ENCODE measurements at regions not wholly inside any gene's neighbourhood (a gene's known extent, or its start where the extent isn't known, plus 50 kb on each side); places are given as distances from the start of the nearest gene placed in this dataset.

DNA sequence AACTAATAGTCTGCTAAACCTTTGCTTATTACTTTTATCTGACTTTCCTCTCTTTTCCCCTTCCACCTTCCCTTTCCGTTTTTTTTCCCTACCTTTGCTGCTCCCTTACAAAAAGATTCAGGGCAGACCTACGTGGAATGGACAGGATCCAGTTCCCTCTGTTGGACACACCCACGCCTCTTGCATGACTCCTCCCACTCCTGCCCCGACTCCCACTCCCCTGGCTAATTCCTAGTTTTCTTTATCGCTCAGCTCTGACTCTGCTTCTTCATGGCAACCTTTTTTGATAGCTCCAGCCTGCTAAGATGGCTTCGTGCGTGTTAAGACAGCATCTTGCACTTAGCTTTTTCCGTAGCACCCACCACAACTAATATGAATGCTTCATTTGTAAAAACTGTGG lies 715.6 kb upstream of the NRSN1 start:
- POLR2A ChIA-PET = no interaction called here
- Histone ChIP-seq H3K27ac (ENCODE audit: extremely low read depth, low read depth, low read length) (no peak overlapping the region), H3K36me3 (ENCODE audit: control insufficient read depth in 2 of 2, insufficient read depth in 1 of 2, low read length in 2 of 2) (no peaks in the 10 kb centered on the region), H3K4me3 (ENCODE audit: low read depth, low read length) (no peak overlapping the region), H3K4me1 (ENCODE audit: control insufficient read depth, insufficient read depth, low read length) (no peaks in the 10 kb centered on the region), H3K9me3 (ENCODE audit: control insufficient read depth, insufficient read depth, low read depth, low read length) (no peaks in the 10 kb centered on the region)
- CTCF ChIA-PET = interaction anchor here (0.6 kb wide), 2 partner anchors 24 to 71 kb away, joined by 3 read pairs; no protein-coding TSS in a partner anchor
- TF ChIP-seq ZFHX2 (tag by site-specific recombination; conservative IDR thresholded peaks at IDR 0.05) (peak; percentile 67), HOXD13 (CRISPR knock-in tag; IDR thresholded peaks at IDR 0.05; ENCODE audit: borderline replicate concordance) (no peak), ZNF792 (tag by site-specific recombination; IDR thresholded peaks at IDR 0.05) (no peak), EGR2 (tag by site-specific recombination; IDR thresholded peaks at IDR 0.05; ENCODE audit: low read depth) (peak; percentile 24; the same call in 1 of the 2 replicates), ZNF654 (tag by site-specific recombination; IDR thresholded peaks at IDR 0.05; ENCODE audit: low read depth) (no peak)

GRCh38 chr6:23412770-23413169 lies 713.2 kb upstream of the NRSN1 start:
- no peak for TF ChIP-seq ZBTB1 (tag by site-specific recombination; IDR thresholded peaks at IDR 0.05)
- no peak for TF ChIP-seq ZNF23 (tag by site-specific recombination; IDR thresholded peaks at IDR 0.05; ENCODE audit: borderline replicate concordance)
- TF ChIP-seq ZNF704 (tag by site-specific recombination; IDR thresholded peaks at IDR 0.05) = no peak
- TF ChIP-seq MEIS1 (CRISPR knock-in tag; IDR thresholded peaks at IDR 0.05; ENCODE audit: borderline replicate concordance) = no peak
- no peak for TF ChIP-seq HOXD13 (CRISPR knock-in tag; IDR thresholded peaks at IDR 0.05; ENCODE audit: borderline replicate concordance)
- POLR2A ChIA-PET = interaction anchor here (0.6 kb wide), 1 partner anchor 1813 kb away, joined by 4 read pairs; no protein-coding TSS in a partner anchor
- Histone ChIP-seq H3K27ac (ENCODE audit: extremely low read depth, low read depth, low read length) (no peak overlapping the region), H3K4me3 (ENCODE audit: low read depth, low read length) (no peak overlapping the region), H3K4me1 (ENCODE audit: control insufficient read depth, insufficient read depth, low read length) (no peaks in the 10 kb centered on the region), H3K9me3 (ENCODE audit: control insufficient read depth, insufficient read depth, low read depth, low read length) (no peaks in the 10 kb centered on the region), H3K36me3 (ENCODE audit: control insufficient read depth in 2 of 2, insufficient read depth in 1 of 2, low read length in 2 of 2) (no peaks in the 10 kb centered on the region)
- CTCF ChIA-PET = interaction anchor here (0.6 to 1.5 kb wide), 4 partner anchors 22 to 793 kb away, joined by 3 to 5 read pairs (median 4); no protein-coding TSS in a partner anchor

- no peak overlapping the region for H3K4me3 ChIP-seq (ENCODE audit: low read depth, low read length)
- no peak overlapping the region for H3K27ac ChIP-seq (ENCODE audit: extremely low read depth, low read depth, low read length)
- H3K36me3 ChIP-seq (ENCODE audit: control insufficient read depth in 2 of 2, insufficient read depth in 1 of 2, low read length in 2 of 2) = no peaks in the 10 kb centered on the region
- no peaks in the 10 kb centered on the region for H3K9me3 ChIP-seq (ENCODE audit: control insufficient read depth, insufficient read depth, low read depth, low read length)
- ChIA-PET CTCF (interaction anchor here (0.6 to 1.5 kb wide), 4 partner anchors 12 to 793 kb away, joined by 3 to 5 read pairs (median 3); no protein-coding TSS in a partner anchor), POLR2A (interaction anchor here (0.6 kb wide), 1 partner anchor 1813 kb away, joined by 4 read pairs; no protein-coding TSS in a partner anchor)
- H3K4me1 ChIP-seq (ENCODE audit: control insufficient read depth, insufficient read depth, low read length) = no peaks in the 10 kb centered on the region
- TF ChIP-seq OSR2 (tag by site-specific recombination; IDR thresholded peaks at IDR 0.05) = no peak
- no peak for TF ChIP-seq AEBP2 (tag by site-specific recombination; IDR thresholded peaks at IDR 0.05; ENCODE audit: borderline replicate concordance)
- no peak for TF ChIP-seq MEIS1 (CRISPR knock-in tag; IDR thresholded peaks at IDR 0.05; ENCODE audit: borderline replicate concordance)
- no peak for TF ChIP-seq ZNF549 (tag by site-specific recombination; IDR thresholded peaks at IDR 0.05)
- no peak for TF ChIP-seq SP3 (tag by site-specific recombination; IDR thresholded peaks at IDR 0.05)
- TF ChIP-seq, protein P1, sequence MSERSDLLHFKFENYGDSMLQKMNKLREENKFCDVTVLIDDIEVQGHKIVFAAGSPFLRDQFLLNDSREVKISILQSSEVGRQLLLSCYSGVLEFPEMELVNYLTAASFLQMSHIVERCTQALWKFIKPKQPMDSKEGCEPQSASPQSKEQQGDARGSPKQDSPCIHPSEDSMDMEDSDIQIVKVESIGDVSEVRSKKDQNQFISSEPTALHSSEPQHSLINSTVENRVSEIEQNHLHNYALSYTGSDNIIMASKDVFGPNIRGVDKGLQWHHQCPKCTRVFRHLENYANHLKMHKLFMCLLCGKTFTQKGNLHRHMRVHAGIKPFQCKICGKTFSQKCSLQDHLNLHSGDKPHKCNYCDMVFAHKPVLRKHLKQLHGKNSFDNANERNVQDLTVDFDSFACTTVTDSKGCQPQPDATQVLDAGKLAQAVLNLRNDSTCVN (tag by site-specific recombination; optimal IDR thresholded peaks at IDR 0.05) = no peak
- TF ChIP-seq, protein P2, sequence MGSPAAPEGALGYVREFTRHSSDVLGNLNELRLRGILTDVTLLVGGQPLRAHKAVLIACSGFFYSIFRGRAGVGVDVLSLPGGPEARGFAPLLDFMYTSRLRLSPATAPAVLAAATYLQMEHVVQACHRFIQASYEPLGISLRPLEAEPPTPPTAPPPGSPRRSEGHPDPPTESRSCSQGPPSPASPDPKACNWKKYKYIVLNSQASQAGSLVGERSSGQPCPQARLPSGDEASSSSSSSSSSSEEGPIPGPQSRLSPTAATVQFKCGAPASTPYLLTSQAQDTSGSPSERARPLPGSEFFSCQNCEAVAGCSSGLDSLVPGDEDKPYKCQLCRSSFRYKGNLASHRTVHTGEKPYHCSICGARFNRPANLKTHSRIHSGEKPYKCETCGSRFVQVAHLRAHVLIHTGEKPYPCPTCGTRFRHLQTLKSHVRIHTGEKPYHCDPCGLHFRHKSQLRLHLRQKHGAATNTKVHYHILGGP (tag by site-specific recombination; IDR thresholded peaks at IDR 0.05) = no peak
- TF ChIP-seq ZNF19 (tag by site-specific recombination; IDR thresholded peaks at IDR 0.05; ENCODE audit: low read depth) = no peak
- TF ChIP-seq ZNF785 (tag by site-specific recombination; IDR thresholded peaks at IDR 0.05) = no peak
- TF ChIP-seq ZNF768 (tag by site-specific recombination; IDR thresholded peaks at IDR 0.05) = no peak
- TF ChIP-seq ZNF248 (tag by site-specific recombination; IDR thresholded peaks at IDR 0.05) = no peak
- TF ChIP-seq MYNN (tag by site-specific recombination; IDR thresholded peaks at IDR 0.05; ENCODE audit: borderline replicate concordance) = no peak
Measured at GRCh38 chr6:23413327-23414050, 712.5 kb upstream of the NRSN1 start.
